GM18517 (cell line): ENCODE measurements at regions not wholly inside any gene's neighbourhood (a gene's known extent, or its start where the extent isn't known, plus 50 kb on each side); places are given as distances from the start of the nearest gene placed in this dataset.
"Not testable (repeated sequence)": the region's sequence is repeated elsewhere in the genome, so short reads cannot be mapped to it uniquely, and the experiment has no call there.

Experiments
- ATAC-seq: cut with Tn5 transposase; IDR thresholded peaks from one replicate; pipeline ENCODE4 v1.9.1; 2021; ENCODE audit warnings: mild to moderate bottlenecking, moderate library complexity; ENCODE audit not compliant: unreplicated experiment

- ATAC-seq, result no peak
Observed at GRCh38 chr2:147330925-147331324, 513.9 kb upstream of the ACVR2A start.

GRCh38 chr2:147327613-147328012 lies 517.2 kb upstream of the ACVR2A start:
- no peak for ATAC-seq

- ATAC-seq, result no peak
Observed at GRCh38 chr2:147325990-147326389, 518.8 kb upstream of the ACVR2A start.

- no peak for ATAC-seq
Observed at GRCh38 chr2:147320146-147320545, 524.7 kb upstream of the ACVR2A start.

- no peak for ATAC-seq
Observed at GRCh38 chr2:147311058-147311430, 533.8 kb upstream of the ACVR2A start.

- ATAC-seq, result no peak
Observed at GRCh38 chr2:147310335-147311057, 534.3 kb upstream of the ACVR2A start.

GRCh38 chr2:147297820-147298219 lies 547.0 kb upstream of the ACVR2A start:
- peak; percentile 98 for ATAC-seq

GRCh38 chr2:147294825-147295392 lies 549.9 kb upstream of the ACVR2A start:
- ATAC-seq, result no peak

- no peak for ATAC-seq
Observed at GRCh38 chr2:147293991-147294824, 550.6 kb upstream of the ACVR2A start.

GRCh38 chr2:147288131-147288530 lies 556.7 kb upstream of the ACVR2A start:
- ATAC-seq, result no peak

GRCh38 chr2:147275943-147276342 lies 568.9 kb upstream of the ACVR2A start:
- ATAC-seq, result no peak

GRCh38 chr2:147273628-147274027 lies 571.2 kb upstream of the ACVR2A start:
- no peak for ATAC-seq

- no peak for ATAC-seq
Observed at GRCh38 chr2:147273106-147273505, 571.7 kb upstream of the ACVR2A start.

- ATAC-seq, result not testable (repeated sequence)
Observed at GRCh38 chr2:147269581-147269980, 575.2 kb upstream of the ACVR2A start.

- no peak for ATAC-seq
Observed at GRCh38 chr2:147260241-147260640, 584.6 kb upstream of the ACVR2A start.

GRCh38 chr2:147255812-147256211 lies 589.0 kb upstream of the ACVR2A start:
- no peak for ATAC-seq

GRCh38 chr2:147250652-147251356 lies 594.0 kb upstream of the ACVR2A start:
- ATAC-seq, result peak; percentile 59

GRCh38 chr2:147247749-147248148 lies 597.1 kb upstream of the ACVR2A start:
- ATAC-seq, result no peak

- no peak for ATAC-seq
Observed at GRCh38 chr2:147242445-147242844, 602.4 kb upstream of the ACVR2A start.

GRCh38 chr2:147236601-147237000 lies 608.2 kb upstream of the ACVR2A start:
- no peak for ATAC-seq

- ATAC-seq, result no peak
Observed at GRCh38 chr2:147232225-147232669, 612.6 kb upstream of the ACVR2A start.
